ENCODE measurements at regions not wholly inside any gene's neighbourhood (a gene's known extent, or its start where the extent isn't known, plus 50 kb on each side); places are given as distances from the start of the nearest gene placed in this dataset.

- no peak for TF ChIP-seq CTCF (IDR thresholded peaks at IDR 0.05; ENCODE audit: partially characterized antibody, unreplicated experiment)
- Mint-ChIP-seq H3K27ac (ENCODE audit: unreplicated experiment) (no peak overlapping the region), H3K36me3 (ENCODE audit: unreplicated experiment) (peaks cover 5% of the 10 kb centered on the region), H3K4me1 (ENCODE audit: low read depth, unreplicated experiment) (no peaks in the 10 kb centered on the region), H3K27me3 (ENCODE audit: unreplicated experiment) (no peaks in the 10 kb centered on the region), H3K4me3 (ENCODE audit: unreplicated experiment) (no peak overlapping the region), H3K9me3 (ENCODE audit: unreplicated experiment) (no peaks in the 10 kb centered on the region)
- no peak for DNase-seq
These were observed 602.9 kb upstream of the LRRTM4 start for GRCh38 chr2:78125042-78125441.

- no peak overlapping the region for H3K4me3 Mint-ChIP-seq (ENCODE audit: unreplicated experiment)
- no peak for DNase-seq
- no peaks in the 10 kb centered on the region for H3K9me3 Mint-ChIP-seq (ENCODE audit: unreplicated experiment)
- H3K27ac Mint-ChIP-seq (ENCODE audit: unreplicated experiment): no peak overlapping the region
- H3K36me3 Mint-ChIP-seq (ENCODE audit: unreplicated experiment): peaks cover 5% of the 10 kb centered on the region
- TF ChIP-seq CTCF (IDR thresholded peaks at IDR 0.05; ENCODE audit: partially characterized antibody, unreplicated experiment): no peak
- H3K4me1 Mint-ChIP-seq (ENCODE audit: low read depth, unreplicated experiment): no peaks in the 10 kb centered on the region
- no peaks in the 10 kb centered on the region for H3K27me3 Mint-ChIP-seq (ENCODE audit: unreplicated experiment)
These were observed 605.2 kb upstream of the LRRTM4 start for GRCh38 chr2:78127424-78127823.

GRCh38 chr2:78132391-78133370, 610.5 kb upstream of the LRRTM4 start:
- H3K9me3 Mint-ChIP-seq (ENCODE audit: unreplicated experiment): no peaks in the 10 kb centered on the region
- DNase-seq: no peak

GRCh38 chr2:78145395-78145996, 623.3 kb upstream of the LRRTM4 start:
- Mint-ChIP-seq H3K9me3 (ENCODE audit: unreplicated experiment) (no peaks in the 10 kb centered on the region), H3K4me3 (ENCODE audit: unreplicated experiment) (no peak overlapping the region), H3K4me1 (ENCODE audit: low read depth, unreplicated experiment) (no peaks in the 10 kb centered on the region), H3K27ac (ENCODE audit: unreplicated experiment) (no peak overlapping the region), H3K36me3 (ENCODE audit: unreplicated experiment) (no peaks in the 10 kb centered on the region), H3K27me3 (ENCODE audit: unreplicated experiment) (no peaks in the 10 kb centered on the region)
- DNase-seq: no peak
- TF ChIP-seq CTCF (IDR thresholded peaks at IDR 0.05; ENCODE audit: partially characterized antibody, unreplicated experiment): no peak

More at GRCh38 chr2:78132391-78133370, 610.5 kb upstream of the LRRTM4 start:
- Mint-ChIP-seq H3K27ac (ENCODE audit: unreplicated experiment) (no peak overlapping the region), H3K4me3 (ENCODE audit: unreplicated experiment) (no peak overlapping the region), H3K4me1 (ENCODE audit: low read depth, unreplicated experiment) (no peaks in the 10 kb centered on the region), H3K36me3 (ENCODE audit: unreplicated experiment) (no peaks in the 10 kb centered on the region), H3K27me3 (ENCODE audit: unreplicated experiment) (no peaks in the 10 kb centered on the region)
- no peak for TF ChIP-seq CTCF (IDR thresholded peaks at IDR 0.05; ENCODE audit: partially characterized antibody, unreplicated experiment)
